ENCODE measurements at regions not wholly inside any gene's neighbourhood (a gene's known extent, or its start where the extent isn't known, plus 50 kb on each side); places are given as distances from the start of the nearest gene placed in this dataset.

DNA sequence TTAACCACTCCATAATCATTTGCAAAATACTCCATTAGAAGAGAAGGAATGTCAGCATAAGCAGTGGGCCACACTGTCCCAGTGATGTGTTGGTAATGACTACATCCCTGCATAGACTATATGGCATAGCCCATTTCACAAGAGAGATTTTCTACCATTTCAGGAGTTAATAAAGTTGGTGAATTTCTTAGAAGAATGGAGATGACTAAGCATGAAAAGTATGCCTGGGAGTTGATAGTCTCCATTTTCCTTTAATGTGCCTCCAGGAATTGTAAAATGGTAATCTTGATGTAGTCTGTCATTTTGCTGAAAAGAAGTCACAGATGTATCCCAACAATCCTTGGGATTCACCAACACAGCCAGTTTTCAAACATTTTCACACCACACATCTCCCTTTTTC is 608.8 kb upstream of the CHRM3 start:
- H3K9me3 ChIP-seq (ENCODE audit: low read length), result peaks cover 88% of the 10 kb centered on the region
- intact Hi-C loops (cut with micrococcal nuclease; ENCODE audit: unreplicated experiment), result no loop called here
- no peak overlapping the region for H3K9ac ChIP-seq (ENCODE audit: insufficient read depth, low read depth, low read length)
- H3K79me2 ChIP-seq (ENCODE audit: insufficient read depth, low read length), result no peaks in the 10 kb centered on the region
- H3K27me3 ChIP-seq (ENCODE audit: control insufficient read depth in 1 of 2, insufficient read depth in 2 of 2, low read length in 2 of 2), result no peaks in the 10 kb centered on the region
- POLR2A ChIA-PET, result no interaction called here
- CTCF ChIA-PET (ENCODE audit: low intra/inter-chr PET ratio, low total read pairs), result no interaction called here
- DNase-seq (ENCODE audit: low spot score) (no peak), FAIRE-seq (no peak), ATAC-seq (no peak)
- TF ChIP-seq, protein P1, sequence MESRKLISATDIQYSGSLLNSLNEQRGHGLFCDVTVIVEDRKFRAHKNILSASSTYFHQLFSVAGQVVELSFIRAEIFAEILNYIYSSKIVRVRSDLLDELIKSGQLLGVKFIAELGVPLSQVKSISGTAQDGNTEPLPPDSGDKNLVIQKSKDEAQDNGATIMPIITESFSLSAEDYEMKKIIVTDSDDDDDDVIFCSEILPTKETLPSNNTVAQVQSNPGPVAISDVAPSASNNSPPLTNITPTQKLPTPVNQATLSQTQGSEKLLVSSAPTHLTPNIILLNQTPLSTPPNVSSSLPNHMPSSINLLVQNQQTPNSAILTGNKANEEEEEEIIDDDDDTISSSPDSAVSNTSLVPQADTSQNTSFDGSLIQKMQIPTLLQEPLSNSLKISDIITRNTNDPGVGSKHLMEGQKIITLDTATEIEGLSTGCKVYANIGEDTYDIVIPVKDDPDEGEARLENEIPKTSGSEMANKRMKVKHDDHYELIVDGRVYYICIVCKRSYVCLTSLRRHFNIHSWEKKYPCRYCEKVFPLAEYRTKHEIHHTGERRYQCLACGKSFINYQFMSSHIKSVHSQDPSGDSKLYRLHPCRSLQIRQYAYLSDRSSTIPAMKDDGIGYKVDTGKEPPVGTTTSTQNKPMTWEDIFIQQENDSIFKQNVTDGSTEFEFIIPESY (CRISPR knock-in tag; IDR thresholded peaks at IDR 0.05), result no peak
- no peak for TF ChIP-seq SOX6 (IDR thresholded peaks at IDR 0.05)
- no peak for TF ChIP-seq SOX6 (CRISPR knock-in tag; IDR thresholded peaks at IDR 0.05)
- TF ChIP-seq MIER3 (CRISPR knock-in tag; IDR thresholded peaks at IDR 0.05; ENCODE audit: borderline replicate concordance), result no peak
- TF ChIP-seq, protein P2, sequence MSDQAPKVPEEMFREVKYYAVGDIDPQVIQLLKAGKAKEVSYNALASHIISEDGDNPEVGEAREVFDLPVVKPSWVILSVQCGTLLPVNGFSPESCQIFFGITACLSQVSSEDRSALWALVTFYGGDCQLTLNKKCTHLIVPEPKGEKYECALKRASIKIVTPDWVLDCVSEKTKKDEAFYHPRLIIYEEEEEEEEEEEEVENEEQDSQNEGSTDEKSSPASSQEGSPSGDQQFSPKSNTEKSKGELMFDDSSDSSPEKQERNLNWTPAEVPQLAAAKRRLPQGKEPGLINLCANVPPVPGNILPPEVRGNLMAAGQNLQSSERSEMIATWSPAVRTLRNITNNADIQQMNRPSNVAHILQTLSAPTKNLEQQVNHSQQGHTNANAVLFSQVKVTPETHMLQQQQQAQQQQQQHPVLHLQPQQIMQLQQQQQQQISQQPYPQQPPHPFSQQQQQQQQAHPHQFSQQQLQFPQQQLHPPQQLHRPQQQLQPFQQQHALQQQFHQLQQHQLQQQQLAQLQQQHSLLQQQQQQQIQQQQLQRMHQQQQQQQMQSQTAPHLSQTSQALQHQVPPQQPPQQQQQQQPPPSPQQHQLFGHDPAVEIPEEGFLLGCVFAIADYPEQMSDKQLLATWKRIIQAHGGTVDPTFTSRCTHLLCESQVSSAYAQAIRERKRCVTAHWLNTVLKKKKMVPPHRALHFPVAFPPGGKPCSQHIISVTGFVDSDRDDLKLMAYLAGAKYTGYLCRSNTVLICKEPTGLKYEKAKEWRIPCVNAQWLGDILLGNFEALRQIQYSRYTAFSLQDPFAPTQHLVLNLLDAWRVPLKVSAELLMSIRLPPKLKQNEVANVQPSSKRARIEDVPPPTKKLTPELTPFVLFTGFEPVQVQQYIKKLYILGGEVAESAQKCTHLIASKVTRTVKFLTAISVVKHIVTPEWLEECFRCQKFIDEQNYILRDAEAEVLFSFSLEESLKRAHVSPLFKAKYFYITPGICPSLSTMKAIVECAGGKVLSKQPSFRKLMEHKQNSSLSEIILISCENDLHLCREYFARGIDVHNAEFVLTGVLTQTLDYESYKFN (CRISPR knock-in tag; conservative IDR thresholded peaks at IDR 0.05), result no peak
- TF ChIP-seq MEIS1 (CRISPR knock-in tag; IDR thresholded peaks at IDR 0.05; ENCODE audit: borderline replicate concordance), result no peak
- TF ChIP-seq, protein P3, sequence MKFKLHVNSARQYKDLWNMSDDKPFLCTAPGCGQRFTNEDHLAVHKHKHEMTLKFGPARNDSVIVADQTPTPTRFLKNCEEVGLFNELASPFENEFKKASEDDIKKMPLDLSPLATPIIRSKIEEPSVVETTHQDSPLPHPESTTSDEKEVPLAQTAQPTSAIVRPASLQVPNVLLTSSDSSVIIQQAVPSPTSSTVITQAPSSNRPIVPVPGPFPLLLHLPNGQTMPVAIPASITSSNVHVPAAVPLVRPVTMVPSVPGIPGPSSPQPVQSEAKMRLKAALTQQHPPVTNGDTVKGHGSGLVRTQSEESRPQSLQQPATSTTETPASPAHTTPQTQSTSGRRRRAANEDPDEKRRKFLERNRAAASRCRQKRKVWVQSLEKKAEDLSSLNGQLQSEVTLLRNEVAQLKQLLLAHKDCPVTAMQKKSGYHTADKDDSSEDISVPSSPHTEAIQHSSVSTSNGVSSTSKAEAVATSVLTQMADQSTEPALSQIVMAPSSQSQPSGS (CRISPR knock-in tag; IDR thresholded peaks at IDR 0.05), result no peak
- TF ChIP-seq ZFP62 (CRISPR knock-in tag; IDR thresholded peaks at IDR 0.05), result no peak
- no peak overlapping the region for H2AFZ ChIP-seq (ENCODE audit: low read length)
- BruUV-seq (replicated peaks), result no TSS peak
- no peaks in the 10 kb centered on the region for H3K36me3 ChIP-seq (replicated peaks in 1 of 2; ENCODE audit: control insufficient read depth in 1 of 2, insufficient read depth in 2 of 2, low read length in 2 of 2)
- H3K4me1 ChIP-seq (ENCODE audit: insufficient read depth, low read length), result no peaks in the 10 kb centered on the region
- H4K20me1 ChIP-seq (ENCODE audit: insufficient read depth, low read length), result no peaks in the 10 kb centered on the region
- no peak overlapping the region for H3K4me3 ChIP-seq (replicated peaks in 1 of 3; ENCODE audit: insufficient read depth in 1 of 3, low read depth in 2 of 3, low read length in 3 of 3)
- H3K4me2 ChIP-seq (ENCODE audit: low read depth, low read length), result no peak overlapping the region
- in situ Hi-C loops (cut with HindIII; ENCODE audit: extremely low pct_ligation_motif_present, low pct_unique_long_range_greater_than_20kb), result no loop called here
- no peak overlapping the region for H3K27ac ChIP-seq (ENCODE audit: extremely low read length, insufficient read depth, low read length)
